Fibroblast of gingiva (primary cell): ENCODE measurements at regions not wholly inside any gene's neighbourhood (a gene's known extent, or its start where the extent isn't known, plus 50 kb on each side); places are given as distances from the start of the nearest gene placed in this dataset.

ENCODE experiments used
- DNase-seq: peaks from one replicate; pipeline ENCODE4 v3.0.0-alpha.2; 2011; ENCODE audit warnings: low read depth

- no peak for DNase-seq
Measured at GRCh38 chr7:54956865-54957264, 62.0 kb upstream of the EGFR start.

GRCh38 chr7:54960517-54960916, 58.3 kb upstream of the EGFR start:
- no peak for DNase-seq

- DNase-seq: no peak
Measured at GRCh38 chr7:54961391-54961790, 57.4 kb upstream of the EGFR start.

- DNase-seq: no peak
Measured at GRCh38 chr7:54963155-54963554, 55.7 kb upstream of the EGFR start.

- no peak for DNase-seq
Measured at GRCh38 chr7:54964136-54964535, 54.7 kb upstream of the EGFR start.

GRCh38 chr7:54967377-54967776, 51.4 kb upstream of the EGFR start:
- DNase-seq: peak; percentile 16

- no peak for DNase-seq
Measured at GRCh38 chr7:54968018-54968417, 50.8 kb upstream of the EGFR start.
